Retina (tissue), 1 donor: ENCODE measurements at regions not wholly inside any gene's neighbourhood (a gene's known extent, or its start where the extent isn't known, plus 50 kb on each side); places are given as distances from the start of the nearest gene placed in this dataset.
"Not testable (repeated sequence)": the region's sequence is repeated elsewhere in the genome, so short reads cannot be mapped to it uniquely, and the experiment has no call there.

Experiments
- DNase-seq: peaks from one replicate; pipeline ENCODE4 v3.0.0-alpha.2; 2016

DNA sequence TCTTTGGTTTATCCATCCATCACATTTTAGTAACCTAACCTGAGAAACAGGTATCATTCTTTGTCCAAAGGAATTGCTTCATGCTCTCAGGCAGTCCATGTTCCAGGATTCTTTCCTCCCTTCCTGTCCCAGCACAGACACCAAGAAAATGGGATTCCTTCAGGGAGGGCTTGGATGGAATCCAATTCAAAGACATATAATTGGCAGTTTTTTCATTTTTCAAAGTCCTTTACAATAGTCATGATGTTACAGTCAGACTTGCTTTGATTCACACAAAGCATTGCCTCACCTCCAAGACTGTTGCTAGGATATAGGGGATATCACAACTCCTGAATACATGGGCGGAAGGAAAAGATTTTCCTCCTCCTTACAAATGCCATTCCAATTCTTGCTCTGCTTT, 241.4 kb upstream of the ACVR2A start:
- DNase-seq = no peak

DNA sequence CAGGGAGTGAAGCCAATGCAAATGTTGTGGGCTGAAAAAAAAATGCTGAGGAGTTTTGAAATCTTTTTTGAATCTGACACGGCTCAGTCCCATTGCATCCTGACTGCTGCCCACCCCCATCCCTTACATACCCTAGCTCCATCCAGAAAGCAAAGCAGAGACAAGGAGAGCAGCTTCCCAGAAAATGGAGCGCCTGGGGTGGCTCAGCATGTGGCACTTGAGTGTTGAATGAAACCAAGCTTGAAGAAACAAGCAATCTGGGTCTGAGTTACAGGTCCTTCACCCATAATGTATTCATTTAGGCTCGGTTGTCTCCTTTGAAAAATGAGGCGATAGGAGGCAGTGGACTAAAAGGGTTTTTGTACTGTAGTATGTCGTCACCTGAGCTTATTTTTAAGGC, 244.2 kb upstream of the ACVR2A start:
- no peak for DNase-seq

DNA sequence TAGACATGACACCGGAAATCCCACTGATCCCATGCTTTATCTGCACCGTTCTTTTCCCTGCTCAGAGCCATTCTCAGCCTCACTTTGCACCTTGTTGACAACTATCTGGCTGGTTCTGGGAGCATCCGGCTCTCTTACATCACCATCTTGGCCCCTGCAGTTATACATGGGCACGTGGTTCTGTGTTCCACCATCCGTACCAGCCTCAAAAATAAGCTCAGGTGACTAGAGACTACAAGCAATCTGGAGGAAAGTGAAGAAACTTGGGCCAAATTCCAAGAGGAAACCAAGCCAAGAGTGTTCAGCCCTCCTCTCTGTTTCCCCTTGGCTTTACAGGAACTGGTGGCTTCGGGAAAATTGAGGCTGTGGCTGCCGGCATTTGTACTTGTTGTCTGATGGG, 244.6 kb upstream of the ACVR2A start:
- DNase-seq = no peak

DNA sequence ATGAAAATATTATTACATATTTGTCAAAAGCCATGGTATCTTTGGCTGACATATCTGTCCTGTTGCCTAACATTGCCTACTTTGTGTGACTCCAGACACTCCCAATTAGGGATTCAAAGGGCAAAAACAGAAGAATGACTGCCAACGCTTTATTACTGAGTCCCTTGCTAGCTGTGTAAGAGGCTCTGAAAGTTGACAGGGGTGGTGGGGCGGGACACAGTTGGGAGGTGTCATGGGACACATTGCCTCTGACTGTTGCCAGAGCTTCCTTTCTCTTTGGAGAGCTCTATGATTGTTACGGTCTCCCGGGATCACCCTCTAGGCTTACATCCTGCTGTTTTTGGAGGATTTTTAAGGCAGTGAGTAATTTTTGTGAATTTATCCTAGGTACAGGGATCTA, 249.6 kb upstream of the ACVR2A start:
- no peak for DNase-seq

DNA sequence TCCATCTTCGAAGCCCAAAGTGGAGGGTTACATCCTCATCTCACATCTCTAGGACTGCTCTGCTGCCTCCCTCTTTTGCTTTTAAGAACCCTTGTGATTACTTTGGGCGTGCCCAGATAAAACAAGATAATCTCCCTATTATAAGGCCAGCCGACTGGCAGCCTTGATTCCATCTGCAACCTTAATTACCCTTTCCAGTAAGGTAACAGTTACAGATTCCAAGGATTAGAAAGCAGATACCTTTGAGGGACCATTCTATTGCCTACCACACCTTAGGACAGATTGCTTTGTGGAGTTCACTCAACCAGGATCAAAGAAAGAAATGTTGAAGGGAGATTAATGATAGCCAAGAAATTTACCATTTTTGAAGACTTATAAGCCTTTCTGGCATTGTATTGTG, 250.8 kb upstream of the ACVR2A start:
- DNase-seq = no peak

DNA sequence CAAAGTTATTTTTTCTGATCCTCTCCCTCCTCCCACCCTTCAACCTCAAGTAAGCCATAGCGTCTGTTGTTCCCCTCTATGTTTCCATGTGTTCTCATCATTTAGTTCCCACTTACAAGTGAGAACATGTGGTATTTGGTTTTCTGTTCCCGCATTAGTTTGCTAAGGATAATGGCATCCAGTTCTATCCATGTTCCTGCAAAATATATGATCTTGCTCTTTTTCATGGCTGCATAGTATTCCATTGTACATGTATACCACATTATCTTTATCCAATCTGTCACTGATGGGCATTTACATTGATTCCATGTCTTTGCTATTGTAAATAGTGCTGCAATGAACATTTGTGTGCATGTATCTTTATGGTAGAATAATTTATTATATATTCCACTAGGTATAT, 252.0 kb upstream of the ACVR2A start:
- not testable (repeated sequence) for DNase-seq

DNA sequence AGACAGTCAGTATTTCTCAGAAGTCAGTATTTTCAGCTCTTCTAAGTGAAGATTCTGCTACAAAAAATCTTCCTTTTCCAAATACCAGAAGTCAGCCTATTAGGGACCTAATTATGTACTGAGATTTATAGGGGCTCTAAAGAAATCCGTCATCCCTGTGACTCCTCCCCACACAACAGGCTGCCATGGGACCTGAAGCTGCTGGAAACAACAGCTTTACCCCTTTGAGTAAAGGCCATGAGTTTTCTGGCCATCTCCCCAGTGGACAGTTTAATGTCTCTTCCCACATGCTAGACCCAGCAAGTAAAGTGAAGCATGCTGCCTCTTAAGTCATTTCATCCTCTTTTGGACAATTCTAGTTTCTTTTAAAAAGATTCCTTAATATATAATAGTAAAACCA, 255.7 kb upstream of the ACVR2A start:
- DNase-seq = no peak

DNA sequence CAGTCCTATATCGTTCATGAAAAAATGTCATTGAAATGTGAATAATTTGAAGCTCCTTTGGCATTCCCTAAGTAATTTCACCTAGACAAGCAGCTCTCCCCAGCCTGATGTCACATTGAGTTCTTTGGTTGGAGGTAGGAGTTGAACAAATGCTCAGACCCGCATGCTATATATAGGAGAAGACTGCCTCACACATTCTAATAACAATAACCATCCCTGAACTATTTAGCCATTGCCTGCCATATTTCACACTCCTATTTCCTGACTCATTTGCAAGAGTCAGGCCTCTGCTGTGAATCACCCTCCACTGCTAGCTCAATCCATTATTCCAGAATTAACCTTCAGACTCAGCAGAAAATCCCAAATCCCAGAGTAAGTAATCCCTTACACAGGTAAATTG, 256.6 kb upstream of the ACVR2A start:
- no peak for DNase-seq

DNA sequence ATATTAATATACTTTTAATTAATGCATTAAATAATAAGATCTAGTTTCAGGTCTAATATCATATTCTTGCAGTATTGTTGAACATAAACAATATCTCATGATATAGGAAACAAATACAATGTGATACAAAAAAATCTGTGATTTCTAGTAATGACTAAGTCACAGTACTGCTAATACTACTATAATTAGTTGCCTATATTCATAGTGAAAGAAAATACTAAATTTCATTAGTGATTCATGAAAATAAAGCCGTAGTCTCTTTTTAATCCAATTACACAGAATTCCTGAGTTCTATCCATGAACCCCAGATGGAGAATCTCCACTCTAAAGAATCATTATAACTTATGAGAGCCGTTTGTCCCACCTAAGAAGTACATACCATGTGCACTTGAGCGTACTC, 266.3 kb upstream of the ACVR2A start:
- no peak for DNase-seq

DNA sequence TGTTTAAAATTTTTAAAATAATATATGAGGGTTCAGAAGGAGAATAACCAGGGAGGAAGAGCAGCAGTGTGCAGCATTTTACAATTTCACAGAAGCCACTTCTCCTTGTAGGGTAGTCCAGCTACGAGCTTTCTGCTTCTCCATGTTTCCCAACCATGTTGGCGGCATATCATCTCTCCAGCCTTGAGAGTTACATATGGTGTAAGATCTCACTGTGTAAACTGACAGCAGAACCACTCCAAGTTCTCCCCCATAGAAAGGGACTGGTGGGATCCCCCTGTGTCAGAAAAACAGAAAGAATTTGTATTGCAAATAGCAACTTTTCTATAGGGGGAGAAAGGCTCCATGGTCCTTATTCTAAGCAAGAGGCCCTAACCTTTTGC, 266.8 kb upstream of the ACVR2A start:
- DNase-seq = no peak

DNA sequence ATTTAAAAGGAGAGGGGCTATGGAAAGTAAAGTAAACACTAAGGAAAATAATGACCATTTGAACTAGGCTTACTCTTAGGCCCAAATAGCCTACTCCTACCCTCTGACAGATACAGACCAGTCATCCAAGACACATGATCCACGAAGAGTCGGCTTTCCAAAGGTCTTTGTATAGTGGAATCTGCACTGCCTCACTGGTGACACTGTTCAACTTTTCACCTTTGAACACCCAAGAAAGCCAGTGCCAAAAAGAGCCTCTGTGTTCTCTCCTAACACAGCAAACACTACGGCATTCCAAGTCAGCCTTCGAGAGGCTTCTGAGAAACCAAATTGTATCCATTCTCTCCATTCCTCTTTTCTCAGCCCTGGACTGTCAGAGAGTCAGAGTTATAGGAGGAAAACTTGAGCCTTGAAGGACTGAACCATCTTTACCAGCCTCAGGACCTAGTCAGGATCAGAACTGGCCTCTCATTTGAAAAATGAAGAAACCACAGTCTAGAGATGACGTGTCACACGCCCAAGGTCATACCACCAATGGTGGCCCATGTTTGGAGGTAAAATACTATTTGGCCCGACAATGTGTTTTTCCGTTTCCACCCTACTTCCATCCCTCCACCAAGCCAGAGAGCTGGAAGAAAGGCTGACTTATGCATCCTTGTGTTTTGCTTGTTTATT, 267.4 kb upstream of the ACVR2A start:
- DNase-seq = no peak

DNA sequence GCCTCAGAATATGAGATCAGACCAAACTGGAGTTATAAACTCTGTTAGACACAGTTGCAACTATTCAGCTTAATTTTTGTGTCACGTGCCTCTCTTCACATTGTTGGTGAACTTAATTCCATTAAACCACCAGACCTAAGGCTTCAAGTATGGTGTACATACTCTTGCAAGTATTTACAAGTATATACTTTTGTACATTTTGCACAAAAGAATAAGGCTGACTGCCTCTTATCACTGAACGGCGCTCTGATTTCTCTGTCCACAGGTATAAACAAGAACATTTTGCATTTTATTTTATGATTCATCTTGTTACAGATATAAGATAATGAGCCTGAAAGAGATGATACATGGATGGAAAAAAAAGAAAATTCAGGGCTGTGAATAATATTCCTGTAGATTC, 269.7 kb upstream of the ACVR2A start:
- DNase-seq = no peak

DNA sequence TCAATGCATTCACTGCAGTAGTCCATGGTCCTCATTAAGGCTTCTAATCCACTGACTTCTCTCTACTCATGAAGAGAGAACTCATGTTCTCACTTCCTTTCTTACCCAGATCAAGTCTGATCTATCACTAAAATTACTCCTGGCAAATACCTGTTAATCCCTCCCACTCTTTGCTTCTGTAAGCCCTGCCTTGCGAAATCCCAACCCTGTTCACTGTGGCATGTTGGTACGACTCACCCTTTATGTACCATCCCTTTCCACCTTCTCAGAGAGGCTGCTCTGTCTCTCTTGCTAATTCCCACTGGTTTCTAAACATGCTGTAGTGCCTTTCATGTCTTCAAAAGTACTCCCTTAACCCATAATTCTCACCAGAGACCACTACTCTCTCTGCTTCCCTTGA, 272.2 kb upstream of the ACVR2A start:
- no peak for DNase-seq

DNA sequence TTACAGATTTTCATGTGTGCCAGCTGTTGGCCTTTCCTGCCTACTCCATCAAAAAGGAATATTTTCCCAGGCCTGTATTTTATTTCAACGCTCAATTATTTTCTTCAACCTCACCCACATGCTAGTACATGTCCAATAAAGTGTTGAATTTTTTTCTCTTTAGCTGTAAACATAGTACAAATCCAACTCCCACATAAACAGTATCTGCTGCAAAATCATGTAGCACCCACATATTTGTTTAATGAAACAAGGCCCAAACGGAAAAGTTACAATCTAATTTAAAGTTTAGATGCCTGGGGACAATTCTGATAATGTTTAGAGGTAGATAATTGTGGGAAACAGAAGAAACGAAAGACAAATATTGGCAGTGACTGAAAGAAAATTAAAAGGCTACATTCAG, 275.4 kb upstream of the ACVR2A start:
- no peak for DNase-seq

DNA sequence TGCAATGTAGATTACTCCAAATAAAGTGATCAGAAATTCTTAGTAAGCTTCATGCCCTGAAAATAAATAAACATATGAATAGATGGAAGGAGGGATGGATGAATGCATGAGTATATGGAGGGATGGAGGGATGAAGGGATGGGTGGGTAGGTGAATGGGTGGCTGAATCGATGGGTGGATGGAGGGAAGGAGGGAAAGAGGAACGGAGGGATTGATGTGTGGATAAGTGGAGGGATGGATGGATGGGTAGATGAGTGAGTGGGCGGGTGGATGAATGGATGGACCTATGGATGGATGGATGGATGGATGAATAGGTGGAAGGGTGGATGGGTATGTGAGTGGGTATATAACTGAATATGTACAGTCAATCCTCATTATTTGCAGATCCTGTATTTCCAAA, 276.7 kb upstream of the ACVR2A start:
- no peak for DNase-seq

DNA sequence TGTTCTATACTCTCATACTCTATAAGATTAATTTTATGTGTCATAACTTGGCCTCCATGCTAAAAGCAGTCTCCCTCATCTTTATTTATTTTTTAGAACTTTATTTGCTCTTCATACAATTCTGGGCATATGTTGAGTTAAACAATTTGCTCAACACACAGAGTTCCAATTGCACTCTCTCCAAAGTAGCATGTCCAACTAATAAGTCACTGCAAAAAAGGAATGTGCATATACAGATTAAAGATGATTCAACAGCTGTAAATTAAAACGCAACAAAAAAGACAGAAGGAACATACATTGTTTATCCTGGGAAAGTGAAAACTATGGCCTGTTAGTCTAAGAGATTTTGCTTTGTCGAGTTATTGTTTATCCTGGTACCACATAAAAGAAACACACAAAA, 277.7 kb upstream of the ACVR2A start:
- no peak for DNase-seq

DNA sequence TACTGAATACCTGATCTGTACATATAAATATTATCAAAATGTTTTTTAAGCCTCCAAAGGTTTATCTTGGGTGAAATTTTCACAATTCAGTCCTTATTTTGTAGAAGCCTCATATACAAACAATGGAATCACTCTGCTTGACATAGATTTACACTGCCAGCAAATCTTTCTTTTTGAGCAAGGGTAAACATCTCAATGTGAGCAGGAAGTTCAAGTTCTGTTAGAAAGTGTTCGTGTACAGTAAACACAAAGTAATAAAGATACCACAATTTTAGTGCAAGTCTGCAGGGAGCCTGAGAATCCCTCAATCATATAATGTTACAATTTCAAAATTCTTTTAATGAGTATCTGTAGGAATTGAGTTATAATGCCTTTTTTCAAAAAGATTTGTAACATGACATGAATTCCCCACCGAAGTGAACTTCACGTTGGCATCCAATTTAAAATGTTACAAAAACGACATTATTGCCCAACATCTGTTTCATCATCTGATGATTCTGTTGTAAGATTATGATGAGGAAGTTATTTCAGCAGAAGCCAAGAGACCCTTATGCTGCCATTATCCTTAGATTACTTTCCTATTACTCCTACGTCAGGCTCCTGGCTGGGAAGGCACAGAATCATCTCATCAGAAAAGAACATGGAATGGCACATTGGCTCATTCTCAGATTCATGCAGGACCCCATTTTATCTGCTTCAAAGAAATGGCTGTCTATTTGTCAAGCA, 283.9 kb upstream of the ACVR2A start:
- DNase-seq = no peak

DNA sequence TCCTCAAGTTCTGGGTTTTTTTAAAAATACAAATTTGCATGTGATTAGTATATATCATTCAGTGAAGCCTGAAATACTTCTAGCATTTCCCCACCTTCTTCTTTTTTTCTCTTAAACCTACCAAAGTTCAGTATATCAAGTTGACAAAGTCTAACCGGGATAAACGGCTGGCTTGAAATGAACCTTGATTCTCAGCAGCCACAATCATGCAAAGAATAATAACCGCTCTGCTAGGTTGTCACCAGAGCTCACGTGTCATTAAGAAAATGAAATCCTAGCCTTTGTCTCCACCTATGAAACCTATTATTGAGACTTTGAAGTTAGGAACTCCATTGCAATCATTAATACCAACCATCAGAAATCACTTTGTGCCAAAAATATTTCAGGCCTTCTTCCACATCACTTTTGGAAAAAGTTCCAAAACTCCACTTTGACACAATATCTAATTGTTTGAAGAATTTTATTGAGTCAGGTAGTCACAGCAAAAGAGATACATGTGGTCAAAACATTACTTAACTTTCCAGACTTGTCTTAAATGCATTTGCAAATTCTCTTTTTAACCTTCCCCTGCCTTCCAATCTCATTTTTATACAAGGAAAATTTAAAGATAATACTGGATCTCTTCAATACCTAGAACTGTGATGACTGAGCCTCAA, 285.6 kb upstream of the ACVR2A start:
- DNase-seq = no peak

DNA sequence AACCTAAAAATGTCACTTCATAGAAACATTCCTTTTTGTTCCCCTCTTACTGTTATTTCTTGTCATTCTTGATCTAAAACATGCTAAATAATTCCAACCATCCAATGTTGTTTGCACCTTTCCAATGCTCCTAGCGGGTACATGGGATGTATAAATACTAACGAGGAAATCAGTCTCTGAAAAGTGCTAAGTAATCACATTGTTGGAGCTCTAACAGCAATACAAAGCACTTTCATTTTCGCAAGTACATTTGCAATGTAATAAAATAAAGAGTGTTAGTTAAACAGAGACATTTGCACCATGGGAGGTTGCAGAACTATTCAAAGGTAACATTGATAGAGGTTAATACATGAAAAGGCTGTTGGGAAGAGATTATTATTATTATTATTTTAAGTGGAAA, 286.2 kb upstream of the ACVR2A start:
- DNase-seq = no peak

DNA sequence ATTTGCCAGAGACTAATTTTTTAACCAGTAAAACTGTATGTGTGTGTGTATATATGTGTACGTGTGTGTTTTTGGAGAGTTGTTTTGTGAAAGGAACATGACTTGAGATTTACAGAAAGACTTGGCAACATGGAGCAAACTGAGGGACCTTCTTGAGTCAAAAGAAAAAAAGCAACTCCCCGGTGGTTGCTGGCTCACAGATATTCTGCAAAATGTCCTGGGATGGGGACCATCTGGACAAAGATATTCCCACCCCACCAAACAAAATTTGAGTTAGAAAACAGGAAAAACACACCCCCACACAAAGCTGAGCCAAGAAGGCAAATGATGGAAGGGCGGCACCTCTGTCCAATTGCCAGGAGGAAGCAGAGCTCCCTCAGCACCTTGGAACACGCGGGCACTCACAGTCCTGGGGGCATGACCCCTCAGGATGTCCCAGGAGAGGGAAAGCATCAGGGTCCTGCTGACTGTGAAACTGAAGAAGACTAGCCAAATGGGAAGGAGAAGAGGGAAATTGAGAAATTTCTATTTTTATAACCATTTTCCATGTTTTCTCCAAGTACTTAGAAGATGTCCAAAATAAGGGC, 290.2 kb upstream of the ACVR2A start:
- DNase-seq = no peak

DNA sequence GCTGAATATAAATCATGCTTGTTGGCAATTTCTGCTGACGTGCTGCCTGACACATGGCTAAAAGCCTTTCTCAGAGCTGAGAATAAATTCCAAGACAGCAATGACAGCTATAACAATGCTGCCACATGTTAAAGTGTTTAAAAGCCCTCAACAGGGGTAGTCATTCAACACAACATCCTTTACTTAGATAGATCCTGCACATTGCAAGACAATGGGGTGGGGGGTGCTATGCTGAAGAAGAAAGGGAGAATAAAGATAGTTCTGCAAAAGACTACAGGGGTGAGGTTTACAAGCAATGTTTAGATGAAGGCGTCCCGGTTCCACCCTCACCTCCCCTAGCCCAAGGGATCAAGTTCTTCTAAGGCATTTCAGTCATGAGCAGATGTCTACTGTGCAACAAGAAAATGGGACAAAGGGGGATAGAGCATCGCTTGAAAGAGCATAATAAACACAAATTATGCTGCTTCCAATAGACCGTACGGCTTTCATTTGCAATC, 291.0 kb upstream of the ACVR2A start:
- peak; percentile 46 for DNase-seq

DNA sequence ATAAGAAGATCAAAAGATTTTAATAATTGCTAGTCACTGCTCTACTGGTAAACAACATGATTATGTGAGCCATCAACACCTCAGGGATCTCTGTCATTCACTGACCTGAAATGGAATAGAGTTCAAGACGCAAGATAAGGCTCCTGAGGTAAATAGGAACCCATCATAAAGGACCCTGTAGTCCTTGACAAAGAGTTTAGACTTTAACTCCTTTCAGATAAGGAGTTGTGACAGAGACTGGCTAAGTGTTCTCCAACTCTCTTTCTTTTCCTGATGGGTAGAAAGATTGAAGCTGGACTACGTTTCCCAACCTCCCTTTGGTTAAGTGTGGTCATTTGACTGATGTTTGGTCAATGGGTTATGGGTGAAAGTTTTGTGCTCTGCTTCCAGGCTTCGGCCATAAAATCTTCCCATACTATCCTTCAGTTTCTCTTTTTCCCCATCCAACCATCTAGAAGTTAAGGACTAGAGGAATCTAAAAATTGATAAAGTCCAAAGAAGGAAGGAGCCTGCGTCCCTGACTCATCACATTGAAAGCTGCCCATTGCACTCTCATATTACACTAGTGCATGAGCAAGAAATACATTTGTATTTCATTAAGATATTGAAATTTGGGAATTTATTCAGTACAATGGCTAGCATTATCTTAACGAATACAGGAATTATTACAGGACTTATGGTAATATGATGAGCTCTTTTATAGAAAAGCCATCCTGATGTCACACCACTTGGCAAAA, 293.7 kb upstream of the ACVR2A start:
- DNase-seq = no peak

DNA sequence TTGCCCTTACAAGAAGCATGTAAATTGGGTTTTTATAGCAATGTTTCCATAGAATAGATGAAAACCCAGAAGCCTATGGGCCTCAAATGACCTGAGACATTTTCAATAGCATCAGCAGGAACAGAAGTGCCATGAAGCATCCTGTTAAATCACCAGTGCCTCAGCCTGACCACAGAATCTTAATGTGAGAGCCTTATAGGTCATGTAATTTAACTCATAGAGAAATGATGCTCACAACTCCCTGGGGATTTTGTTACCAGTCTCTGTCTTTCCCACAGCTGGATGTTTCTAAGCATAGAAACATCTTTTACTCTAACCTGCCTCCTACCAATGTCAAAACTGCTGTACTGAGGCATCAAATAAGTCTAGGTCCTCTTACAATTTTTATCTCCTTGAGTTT, 295.8 kb upstream of the ACVR2A start:
- no peak for DNase-seq
